Upper lobe of right lung (tissue), 1 donor: ENCODE measurements at regions not wholly inside any gene's neighbourhood (a gene's known extent, or its start where the extent isn't known, plus 50 kb on each side); places are given as distances from the start of the nearest gene placed in this dataset.

Experiments
- ATAC-seq: fragments of 200-7000 bp; cut with Tn5 transposase; one replicate; pipeline ENCODE4 v1.9.1; 2020; ENCODE audit warnings: mild to moderate bottlenecking, moderate library complexity
- DNase-seq: peaks from one replicate; pipeline ENCODE4 v3.0.0-alpha.2; 2020
- H3K27ac ChIP-seq: fragments of 200-600 bp; one replicate; pipeline ENCODE4 v1.8.0; 2022
- H3K27me3 ChIP-seq: fragments of 200-600 bp; one replicate; pipeline ENCODE4 v1.8.0; 2022; ENCODE audit warnings: mild to moderate bottlenecking
- H3K36me3 ChIP-seq: fragments of 200-600 bp; one replicate; pipeline ENCODE4 v1.8.0; 2022
- H3K4me1 ChIP-seq: fragments of 200-600 bp; one replicate; pipeline ENCODE4 v1.8.0; 2022
- H3K4me3 ChIP-seq: fragments of 200-600 bp; one replicate; pipeline ENCODE4 v1.8.0; 2022; ENCODE audit warnings: mild to moderate bottlenecking
- H3K9me3 ChIP-seq: fragments of 200-600 bp; one replicate; pipeline ENCODE4 v1.8.0; 2022
- intact Hi-C: fragments of 100-400 bp; cut with DNase I; formaldehyde crosslinking; loops from one replicate; pipeline ENCODE4 v1.11.0; 2022
- TF ChIP-seq, protein P1 (sequence below): fragments of 200-600 bp; IDR thresholded peaks from one replicate; pipeline ENCODE4 v1.8.0; 2022; ENCODE audit warnings: antibody characterized with exemption
- donor health status: DM: no; HTN: yes; CAD: no; lungs with severe emphysema.

DNA sequence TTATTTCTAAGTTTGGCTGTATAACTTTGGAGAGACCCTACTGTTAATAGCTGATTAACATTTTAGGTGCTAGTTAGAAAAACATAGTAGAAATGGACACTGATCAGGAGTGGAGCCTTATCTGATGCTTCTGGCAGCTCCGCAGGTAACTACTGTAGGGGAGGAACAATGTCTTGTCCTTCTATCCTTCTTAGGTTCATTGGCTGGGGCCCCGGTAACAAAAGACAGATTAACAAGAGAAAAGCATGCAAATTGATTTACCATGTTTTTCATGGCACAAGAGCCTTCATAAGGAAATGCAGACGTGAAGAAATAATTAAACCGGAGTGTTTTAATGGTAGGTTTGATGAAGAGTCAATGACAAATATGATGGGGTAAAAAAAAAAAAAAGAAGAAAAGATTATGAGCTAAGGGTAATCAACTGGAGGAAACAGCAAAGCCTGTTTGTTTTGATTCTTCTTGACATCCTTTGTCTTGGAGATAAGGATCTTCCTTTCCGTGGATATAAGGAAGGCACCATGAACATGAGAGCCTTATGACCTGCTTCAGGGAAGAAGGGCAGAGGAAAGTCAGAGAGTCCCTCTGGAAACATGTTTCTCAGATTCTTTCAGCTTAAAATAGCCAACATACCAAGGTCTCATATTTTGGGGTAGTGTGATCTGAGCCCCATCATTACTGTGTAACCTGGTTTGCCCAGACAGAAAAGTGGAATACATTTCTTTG, 62.4 kb upstream of the GCFC2 start:
- TF ChIP-seq, protein P1, sequence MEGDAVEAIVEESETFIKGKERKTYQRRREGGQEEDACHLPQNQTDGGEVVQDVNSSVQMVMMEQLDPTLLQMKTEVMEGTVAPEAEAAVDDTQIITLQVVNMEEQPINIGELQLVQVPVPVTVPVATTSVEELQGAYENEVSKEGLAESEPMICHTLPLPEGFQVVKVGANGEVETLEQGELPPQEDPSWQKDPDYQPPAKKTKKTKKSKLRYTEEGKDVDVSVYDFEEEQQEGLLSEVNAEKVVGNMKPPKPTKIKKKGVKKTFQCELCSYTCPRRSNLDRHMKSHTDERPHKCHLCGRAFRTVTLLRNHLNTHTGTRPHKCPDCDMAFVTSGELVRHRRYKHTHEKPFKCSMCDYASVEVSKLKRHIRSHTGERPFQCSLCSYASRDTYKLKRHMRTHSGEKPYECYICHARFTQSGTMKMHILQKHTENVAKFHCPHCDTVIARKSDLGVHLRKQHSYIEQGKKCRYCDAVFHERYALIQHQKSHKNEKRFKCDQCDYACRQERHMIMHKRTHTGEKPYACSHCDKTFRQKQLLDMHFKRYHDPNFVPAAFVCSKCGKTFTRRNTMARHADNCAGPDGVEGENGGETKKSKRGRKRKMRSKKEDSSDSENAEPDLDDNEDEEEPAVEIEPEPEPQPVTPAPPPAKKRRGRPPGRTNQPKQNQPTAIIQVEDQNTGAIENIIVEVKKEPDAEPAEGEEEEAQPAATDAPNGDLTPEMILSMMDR = no peak
- intact Hi-C loops = no loop called here
- Histone ChIP-seq H3K4me1 (no peaks in the 10 kb centered on the region), H3K27ac (no peak overlapping the region), H3K36me3 (no peaks in the 10 kb centered on the region), H3K27me3 (no peaks in the 10 kb centered on the region), H3K4me3 (no peak overlapping the region), H3K9me3 (no peaks in the 10 kb centered on the region)
- no peak for ATAC-seq
- DNase-seq = no peak

GRCh38 chr2:75765798-75766197, 55.1 kb upstream of the GCFC2 start:
- H3K27me3 ChIP-seq = no peaks in the 10 kb centered on the region
- ATAC-seq (no peak), DNase-seq (no peak)
- intact Hi-C loops = no loop called here
- no peak overlapping the region for H3K4me3 ChIP-seq
- TF ChIP-seq, protein P1 = no peak
- H3K4me1 ChIP-seq = no peaks in the 10 kb centered on the region
- no peaks in the 10 kb centered on the region for H3K9me3 ChIP-seq
- H3K27ac ChIP-seq = no peak overlapping the region
- H3K36me3 ChIP-seq = no peaks in the 10 kb centered on the region

DNA sequence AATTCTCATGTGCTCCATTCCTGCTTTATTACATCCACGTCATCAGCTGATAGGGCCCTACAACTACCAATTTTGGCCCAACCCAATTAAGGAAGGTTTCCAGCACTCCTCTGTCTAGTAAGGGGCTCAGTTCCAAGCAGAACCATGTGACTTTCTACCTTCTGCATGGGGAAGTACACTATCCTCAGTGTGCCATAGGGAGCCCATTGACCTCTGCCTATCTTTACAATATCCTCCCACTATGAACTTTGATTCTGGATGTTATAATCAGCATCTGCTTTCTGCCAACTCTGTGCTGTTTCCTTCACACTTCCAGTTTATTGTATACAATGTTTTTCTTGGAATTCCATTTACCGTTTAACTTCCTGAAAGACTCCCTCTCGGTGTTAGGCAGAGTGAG, 53.9 kb upstream of the GCFC2 start:
- no peak for ATAC-seq
- H3K36me3 ChIP-seq = no peaks in the 10 kb centered on the region
- H3K27me3 ChIP-seq = no peaks in the 10 kb centered on the region
- H3K9me3 ChIP-seq = no peaks in the 10 kb centered on the region
- TF ChIP-seq, protein P1 = no peak
- H3K4me1 ChIP-seq = no peaks in the 10 kb centered on the region
- DNase-seq = no peak
- H3K4me3 ChIP-seq = no peak overlapping the region
- no peak overlapping the region for H3K27ac ChIP-seq
- intact Hi-C loops = no loop called here
